ENCODE measurements at regions not wholly inside any gene's neighbourhood (a gene's known extent, or its start where the extent isn't known, plus 50 kb on each side); places are given as distances from the start of the nearest gene placed in this dataset.

DNA sequence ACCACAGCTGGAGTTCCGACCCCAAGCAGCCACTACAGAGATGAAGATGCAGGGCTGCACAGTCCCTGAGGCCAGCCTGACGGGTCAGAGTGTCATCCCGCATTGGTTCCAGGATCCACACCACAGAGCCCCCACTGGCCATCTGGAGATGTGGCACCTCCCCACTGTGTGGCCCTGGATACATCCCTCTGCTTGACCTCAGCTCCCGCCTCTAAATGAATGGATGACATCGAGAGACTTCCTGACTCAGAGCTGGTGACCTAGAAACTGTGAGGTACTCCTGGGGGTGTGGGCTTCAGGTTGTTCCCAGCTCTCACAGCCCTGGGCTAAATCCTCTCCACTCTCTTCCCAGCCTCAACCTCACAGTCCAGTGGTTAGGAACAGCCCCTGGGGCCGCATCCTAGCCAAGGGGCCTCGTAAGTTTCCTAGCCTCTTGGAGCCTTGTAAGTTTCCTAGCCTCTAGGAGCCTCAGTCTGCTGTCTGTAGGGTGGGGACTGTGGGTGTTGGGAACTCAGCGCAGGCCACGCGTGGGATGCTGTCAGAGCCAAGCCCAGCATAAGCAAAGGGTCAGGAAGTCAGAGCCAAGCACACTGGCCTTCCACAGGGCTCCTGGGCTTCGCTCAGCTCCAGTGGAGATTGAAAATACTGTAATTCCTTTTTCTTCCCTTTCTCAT is 87.5 kb upstream of the RUNX3 start:
- no peak for TF ChIP-seq ZFX (IDR thresholded peaks at IDR 0.05; ENCODE audit: borderline replicate concordance)
- TF ChIP-seq, protein P1, sequence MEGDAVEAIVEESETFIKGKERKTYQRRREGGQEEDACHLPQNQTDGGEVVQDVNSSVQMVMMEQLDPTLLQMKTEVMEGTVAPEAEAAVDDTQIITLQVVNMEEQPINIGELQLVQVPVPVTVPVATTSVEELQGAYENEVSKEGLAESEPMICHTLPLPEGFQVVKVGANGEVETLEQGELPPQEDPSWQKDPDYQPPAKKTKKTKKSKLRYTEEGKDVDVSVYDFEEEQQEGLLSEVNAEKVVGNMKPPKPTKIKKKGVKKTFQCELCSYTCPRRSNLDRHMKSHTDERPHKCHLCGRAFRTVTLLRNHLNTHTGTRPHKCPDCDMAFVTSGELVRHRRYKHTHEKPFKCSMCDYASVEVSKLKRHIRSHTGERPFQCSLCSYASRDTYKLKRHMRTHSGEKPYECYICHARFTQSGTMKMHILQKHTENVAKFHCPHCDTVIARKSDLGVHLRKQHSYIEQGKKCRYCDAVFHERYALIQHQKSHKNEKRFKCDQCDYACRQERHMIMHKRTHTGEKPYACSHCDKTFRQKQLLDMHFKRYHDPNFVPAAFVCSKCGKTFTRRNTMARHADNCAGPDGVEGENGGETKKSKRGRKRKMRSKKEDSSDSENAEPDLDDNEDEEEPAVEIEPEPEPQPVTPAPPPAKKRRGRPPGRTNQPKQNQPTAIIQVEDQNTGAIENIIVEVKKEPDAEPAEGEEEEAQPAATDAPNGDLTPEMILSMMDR (IDR thresholded peaks at IDR 0.05) = no peak
- no peak overlapping the region for H3K27ac ChIP-seq

DNA sequence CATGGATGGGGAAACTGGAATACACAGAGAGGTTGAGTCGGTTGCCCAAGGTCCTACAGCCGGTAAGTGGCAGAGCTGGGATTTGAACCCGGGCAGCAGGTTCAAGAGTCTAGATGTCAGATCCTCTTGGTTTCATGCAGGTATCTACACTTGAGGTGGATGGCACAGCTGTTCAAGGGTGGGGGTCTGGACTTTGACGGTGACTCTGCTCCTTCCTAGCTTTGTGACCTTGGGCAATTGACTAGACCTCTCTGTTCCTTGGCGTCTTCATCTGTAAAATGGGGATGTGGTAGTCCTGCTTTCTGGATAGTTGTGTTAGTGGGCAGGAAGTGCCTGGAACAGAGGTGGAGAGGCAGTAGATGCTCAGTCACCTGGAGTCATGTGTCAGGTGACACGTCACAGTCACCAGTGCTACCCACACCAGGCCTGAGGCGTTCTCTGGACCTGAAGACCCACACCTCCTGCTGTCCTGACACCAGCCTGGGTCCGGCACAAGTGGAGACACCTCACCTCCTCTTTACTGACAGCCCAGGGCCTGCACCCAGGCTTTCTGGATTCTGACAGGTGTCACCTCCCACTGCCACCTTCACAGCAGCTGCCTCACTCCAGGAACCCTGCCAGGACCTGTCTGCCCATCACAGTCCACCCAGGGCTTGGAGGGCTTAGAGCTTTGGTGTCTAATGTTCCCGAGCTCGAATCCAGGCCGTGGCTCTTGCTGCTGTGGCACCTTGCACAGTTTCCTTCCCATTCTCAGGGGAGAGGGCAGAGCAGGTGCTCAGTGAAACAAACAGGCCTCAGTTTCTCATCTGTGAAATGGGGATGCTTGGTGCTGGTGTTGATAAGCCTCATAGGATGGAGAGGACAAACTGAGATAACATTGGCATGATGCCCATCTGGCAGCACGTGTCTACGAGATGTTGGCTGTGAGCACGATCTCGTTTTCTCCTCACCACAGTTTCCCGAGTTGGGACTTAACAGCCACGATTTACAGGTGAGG is 83.2 kb upstream of the RUNX3 start:
- H3K27ac ChIP-seq = no peak overlapping the region
- TF ChIP-seq, protein P1 (IDR thresholded peaks at IDR 0.05) = no peak
- TF ChIP-seq ZFX (IDR thresholded peaks at IDR 0.05; ENCODE audit: borderline replicate concordance) = no peak

DNA sequence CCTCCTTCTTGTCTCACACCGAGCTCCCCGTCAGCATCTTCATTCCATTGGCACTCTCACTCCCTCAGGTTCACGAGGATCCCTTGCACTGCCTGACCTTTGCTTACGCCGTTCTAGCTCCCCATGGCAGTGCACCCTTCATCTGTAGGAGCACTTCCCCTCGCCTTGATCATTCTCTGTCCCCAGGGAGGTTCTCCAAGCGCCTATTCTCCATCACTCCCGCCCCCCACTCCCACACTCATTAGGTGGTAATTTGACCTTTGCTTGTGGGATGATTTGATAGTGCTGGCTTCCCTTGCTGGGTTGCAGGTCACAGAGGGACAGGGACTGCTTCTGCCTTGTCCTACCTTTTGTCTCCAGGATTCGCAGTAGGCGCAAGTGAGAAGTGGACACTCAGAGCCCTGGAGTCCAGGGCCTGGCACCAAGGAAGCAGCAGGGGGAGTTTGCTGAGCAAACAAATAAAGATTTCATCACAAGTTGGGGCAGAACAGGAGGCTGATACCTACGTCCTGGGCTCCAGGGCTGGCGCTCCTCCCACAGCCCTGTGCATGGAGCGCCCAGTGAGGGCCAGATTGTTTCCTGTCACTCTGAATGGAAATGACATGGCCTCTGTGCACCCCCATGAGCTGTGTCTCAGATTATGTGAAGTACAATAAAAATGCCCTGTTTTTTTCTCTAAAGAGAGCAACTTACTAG is 82.0 kb upstream of the RUNX3 start:
- TF ChIP-seq, protein P1 (IDR thresholded peaks at IDR 0.05) = no peak
- no peak for TF ChIP-seq ZFX (IDR thresholded peaks at IDR 0.05; ENCODE audit: borderline replicate concordance)

DNA sequence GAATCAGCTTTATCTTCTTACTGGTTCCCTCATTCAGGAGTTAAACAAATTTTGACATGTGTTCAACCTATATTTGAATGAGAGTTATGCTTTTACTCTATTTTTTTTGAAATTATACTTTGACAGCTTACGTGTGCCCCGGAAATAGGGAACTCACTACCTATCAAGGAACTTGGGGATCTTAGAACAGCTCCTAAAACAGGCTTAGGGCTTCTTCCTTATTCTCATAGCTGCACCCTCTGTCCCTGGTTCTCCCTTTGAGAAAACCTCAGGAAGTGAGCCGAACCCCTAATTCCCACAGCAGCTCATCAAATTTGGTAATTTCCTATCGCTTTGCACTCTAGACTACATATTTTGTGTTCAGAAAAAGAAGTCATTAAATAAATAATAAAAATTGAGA is 81.2 kb upstream of the RUNX3 start:
- no peak for TF ChIP-seq ZFX (IDR thresholded peaks at IDR 0.05; ENCODE audit: borderline replicate concordance)
- TF ChIP-seq, protein P1 (IDR thresholded peaks at IDR 0.05) = no peak

More for the DNA sequence above, 82.0 kb upstream of the RUNX3 start:
- no peak overlapping the region for H3K27ac ChIP-seq

DNA sequence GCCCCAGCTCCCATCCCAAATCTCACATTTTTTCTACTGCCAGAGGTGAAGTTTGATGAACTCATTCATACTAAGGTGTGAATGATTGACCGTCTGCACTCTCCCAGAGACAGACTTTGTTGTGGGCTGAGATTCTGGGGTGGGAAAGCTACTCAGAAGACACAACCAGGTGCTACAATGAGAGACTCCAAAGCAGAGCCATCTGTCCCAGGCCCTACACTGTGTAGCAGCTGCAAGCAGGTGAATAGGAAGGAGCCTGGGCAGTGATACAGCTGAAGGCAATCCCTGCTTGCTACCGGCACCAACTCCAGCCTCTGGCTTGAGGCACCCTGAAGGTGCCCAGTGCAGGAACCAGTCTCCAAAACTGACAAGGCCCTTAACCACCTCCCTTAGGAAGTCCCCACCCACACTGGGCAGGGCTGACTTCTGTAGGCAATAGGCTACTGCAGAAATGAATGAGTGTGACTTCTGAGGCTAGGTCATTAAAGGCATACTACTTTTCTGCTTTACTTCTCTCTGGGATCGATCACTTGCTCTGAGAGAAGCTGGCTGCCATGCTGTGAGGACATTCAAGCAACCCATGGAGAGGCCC is 79.7 kb upstream of the RUNX3 start:
- H3K27ac ChIP-seq = no peak overlapping the region
- TF ChIP-seq, protein P1 (IDR thresholded peaks at IDR 0.05) = no peak
- no peak for TF ChIP-seq ZFX (IDR thresholded peaks at IDR 0.05; ENCODE audit: borderline replicate concordance)

More for the DNA sequence above, 81.2 kb upstream of the RUNX3 start:
- H3K27ac ChIP-seq = no peak overlapping the region

DNA sequence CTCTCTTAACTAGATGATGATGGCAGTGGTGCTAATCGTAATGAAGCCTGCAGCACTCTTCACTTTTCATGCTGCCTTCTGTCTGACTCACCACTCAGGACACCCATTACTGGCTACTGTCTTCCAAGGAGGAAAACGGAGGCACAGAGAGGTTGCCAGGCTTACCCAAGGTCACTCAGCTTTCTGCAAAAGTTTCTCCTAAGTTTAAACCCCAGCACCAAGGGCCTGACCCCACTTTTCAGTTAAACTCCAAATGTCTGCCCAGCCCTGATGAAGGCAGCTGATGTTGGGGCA is 78.1 kb upstream of the RUNX3 start:
- TF ChIP-seq, protein P1 (IDR thresholded peaks at IDR 0.05) = no peak
- TF ChIP-seq ZFX (IDR thresholded peaks at IDR 0.05; ENCODE audit: borderline replicate concordance) = no peak

More for the DNA sequence above, 78.1 kb upstream of the RUNX3 start:
- no peak overlapping the region for H3K27ac ChIP-seq
